ENCODE measurements at regions not wholly inside any gene's neighbourhood (a gene's known extent, or its start where the extent isn't known, plus 50 kb on each side); places are given as distances from the start of the nearest gene placed in this dataset.

DNA sequence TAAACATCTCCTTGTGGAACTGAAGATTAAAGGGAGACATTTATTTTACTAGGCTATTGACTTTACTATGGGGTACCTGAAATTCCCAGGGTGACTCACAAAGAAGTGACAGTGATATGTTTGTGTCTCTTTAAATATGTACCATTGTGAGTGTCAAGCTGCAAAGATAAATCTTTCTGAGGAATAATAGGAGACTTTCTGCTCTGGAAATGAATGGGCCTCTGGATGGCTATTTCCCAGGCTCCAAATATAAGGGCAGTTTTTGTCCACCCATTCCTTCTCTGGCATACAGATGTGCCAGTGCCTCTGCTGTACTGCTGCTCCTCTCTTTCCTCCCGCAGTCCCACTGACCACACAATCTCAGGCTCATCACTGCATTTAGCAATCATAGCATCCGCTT, 586.4 kb upstream of the CNTNAP5 start:
- peak; percentile 2 for DNase-seq
- Histone ChIP-seq H3K4me3 (ENCODE audit: low read depth in 2 of 2, low read length in 1 of 2) (no peak overlapping the region), H2AFZ (ENCODE audit: low read depth) (no peak overlapping the region), H3K9me3 (no peaks in the 10 kb centered on the region), H3K4me2 (no peak overlapping the region), H4K20me1 (ENCODE audit: insufficient read depth) (no peaks in the 10 kb centered on the region), H3K27me3 (ENCODE audit: insufficient read depth) (no peaks in the 10 kb centered on the region), H3K9ac (no peak overlapping the region), H3K27ac (ENCODE audit: low read depth in 2 of 2, low read length in 1 of 2) (peak overlapping the region in 1 of 2 experiments; percentile 36; a peak in 1 of 4 replicates), H3F3A (replicated peaks; ENCODE audit: insufficient read depth) (no peaks in the 10 kb centered on the region), H3K36me3 (replicated peaks in 1 of 2; ENCODE audit: control insufficient read depth in 1 of 2, insufficient read depth in 2 of 2, low read length in 1 of 2) (no peaks in the 10 kb centered on the region), H3K79me2 (ENCODE audit: insufficient read depth) (no peaks in the 10 kb centered on the region), H3K9me2 (no peaks in the 10 kb centered on the region), H3K4me1 (ENCODE audit: control insufficient read depth in 1 of 2, insufficient read depth in 2 of 2, low read depth in 1 of 2, low read length in 1 of 2) (peaks cover 0 to 7% of the 10 kb centered on the region in 2 experiments; a peak in 2 of 4 replicates)
- TF ChIP-seq, protein P1, sequence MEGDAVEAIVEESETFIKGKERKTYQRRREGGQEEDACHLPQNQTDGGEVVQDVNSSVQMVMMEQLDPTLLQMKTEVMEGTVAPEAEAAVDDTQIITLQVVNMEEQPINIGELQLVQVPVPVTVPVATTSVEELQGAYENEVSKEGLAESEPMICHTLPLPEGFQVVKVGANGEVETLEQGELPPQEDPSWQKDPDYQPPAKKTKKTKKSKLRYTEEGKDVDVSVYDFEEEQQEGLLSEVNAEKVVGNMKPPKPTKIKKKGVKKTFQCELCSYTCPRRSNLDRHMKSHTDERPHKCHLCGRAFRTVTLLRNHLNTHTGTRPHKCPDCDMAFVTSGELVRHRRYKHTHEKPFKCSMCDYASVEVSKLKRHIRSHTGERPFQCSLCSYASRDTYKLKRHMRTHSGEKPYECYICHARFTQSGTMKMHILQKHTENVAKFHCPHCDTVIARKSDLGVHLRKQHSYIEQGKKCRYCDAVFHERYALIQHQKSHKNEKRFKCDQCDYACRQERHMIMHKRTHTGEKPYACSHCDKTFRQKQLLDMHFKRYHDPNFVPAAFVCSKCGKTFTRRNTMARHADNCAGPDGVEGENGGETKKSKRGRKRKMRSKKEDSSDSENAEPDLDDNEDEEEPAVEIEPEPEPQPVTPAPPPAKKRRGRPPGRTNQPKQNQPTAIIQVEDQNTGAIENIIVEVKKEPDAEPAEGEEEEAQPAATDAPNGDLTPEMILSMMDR (IDR thresholded peaks at IDR 0.05), result no peak
- TF ChIP-seq EZH2phosphoT487 (IDR thresholded peaks at IDR 0.05; ENCODE audit: borderline replicate concordance, low read depth) (no peak), RCOR1 (IDR thresholded peaks at IDR 0.05; ENCODE audit: low read length) (no peak), TCF12 (IDR thresholded peaks at IDR 0.05) (no peak), GABPA (IDR thresholded peaks at IDR 0.05; ENCODE audit: low read depth) (no peak), CHD2 (IDR thresholded peaks at IDR 0.05; ENCODE audit: low read length, partially characterized antibody) (no peak)
- POLR2A ChIA-PET, result no interaction called here
- CTCF ChIA-PET, result no interaction called here
- WGBS (ENCODE audit: low lambda C conversion rate), result 18% methylated on average over 2 of the region's 2 CpGs

DNA sequence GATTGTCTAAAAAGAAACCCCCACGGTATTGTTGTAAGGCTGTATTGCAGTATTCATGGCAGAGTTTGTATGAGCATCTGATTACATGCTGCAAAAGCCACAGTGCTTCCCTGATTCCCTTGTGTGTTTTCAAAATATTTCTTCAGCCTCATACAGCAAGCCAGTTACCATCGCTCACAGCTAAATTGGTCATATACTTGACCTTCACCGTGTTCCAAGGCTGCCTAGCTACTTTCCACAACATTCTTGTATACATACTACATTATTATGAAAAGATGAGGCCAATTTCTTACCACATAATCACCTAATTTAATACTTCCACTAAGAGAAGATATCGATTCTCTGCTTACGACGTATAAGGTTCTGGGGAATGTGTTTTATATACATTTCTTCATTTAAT, 576.3 kb upstream of the CNTNAP5 start:
- no peaks in the 10 kb centered on the region for H3F3A ChIP-seq (replicated peaks; ENCODE audit: insufficient read depth)
- WGBS (ENCODE audit: low lambda C conversion rate), result 28% methylated on average over 6 of the region's 6 CpGs
- no peak overlapping the region for H3K4me3 ChIP-seq (ENCODE audit: low read depth in 2 of 2, low read length in 1 of 2)
- no peaks in the 10 kb centered on the region for H3K9me2 ChIP-seq
- no peak overlapping the region for H3K27ac ChIP-seq (ENCODE audit: low read depth in 2 of 2, low read length in 1 of 2)
- TF ChIP-seq EP300 (IDR thresholded peaks at IDR 0.05; ENCODE audit: borderline replicate concordance in 1 of 2, low read depth in 1 of 2, low read length in 1 of 2) (no peak), GABPA (IDR thresholded peaks at IDR 0.05; ENCODE audit: low read depth) (no peak)
- no peaks in the 10 kb centered on the region for H3K79me2 ChIP-seq (ENCODE audit: insufficient read depth)
- DNase-seq, result no peak
- H3K9ac ChIP-seq, result no peak overlapping the region
- no peaks in the 10 kb centered on the region for H3K27me3 ChIP-seq (ENCODE audit: insufficient read depth)
- no peak overlapping the region for H3K4me2 ChIP-seq
- no peaks in the 10 kb centered on the region for H3K36me3 ChIP-seq (replicated peaks in 1 of 2; ENCODE audit: control insufficient read depth in 1 of 2, insufficient read depth in 2 of 2, low read length in 1 of 2)
- no peaks in the 10 kb centered on the region; the same call in 1 of the 2 replicates for H3K9me3 ChIP-seq
- H4K20me1 ChIP-seq (ENCODE audit: insufficient read depth), result no peaks in the 10 kb centered on the region
- no peaks in the 10 kb centered on the region for H3K4me1 ChIP-seq (ENCODE audit: control insufficient read depth in 1 of 2, insufficient read depth in 2 of 2, low read depth in 1 of 2, low read length in 1 of 2)
- no peak overlapping the region for H2AFZ ChIP-seq (ENCODE audit: low read depth)
- CTCF ChIA-PET, result no interaction called here
- POLR2A ChIA-PET, result no interaction called here

DNA sequence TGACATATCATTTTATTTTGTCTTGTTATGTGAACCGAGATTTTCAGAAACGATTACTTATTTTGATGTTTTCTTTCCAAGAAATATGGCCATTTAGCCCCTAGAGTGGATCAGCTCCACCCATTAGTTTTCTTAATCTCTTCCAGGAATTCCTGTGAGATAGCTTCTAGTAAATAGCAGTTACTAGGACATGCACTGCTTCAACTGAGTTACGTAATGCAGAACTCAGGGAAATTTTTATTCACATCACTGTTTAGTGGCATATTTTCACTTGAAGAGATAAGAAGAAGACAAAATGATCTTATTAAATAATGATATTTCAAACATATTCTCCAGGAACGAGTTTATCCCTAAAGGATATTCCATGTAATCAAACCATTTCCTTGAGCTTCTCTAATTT, 573.5 kb upstream of the CNTNAP5 start:
- H4K20me1 ChIP-seq (ENCODE audit: insufficient read depth), result no peaks in the 10 kb centered on the region
- H3K4me1 ChIP-seq (ENCODE audit: control insufficient read depth in 1 of 2, insufficient read depth in 2 of 2, low read depth in 1 of 2, low read length in 1 of 2), result no peaks in the 10 kb centered on the region
- no peak overlapping the region for H2AFZ ChIP-seq (ENCODE audit: low read depth)
- H3F3A ChIP-seq (replicated peaks; ENCODE audit: insufficient read depth), result no peaks in the 10 kb centered on the region
- H3K9me3 ChIP-seq, result no peaks in the 10 kb centered on the region; the same call in 1 of the 2 replicates
- no peak for DNase-seq
- WGBS (ENCODE audit: low lambda C conversion rate), result 18% methylated on average over 4 of the region's 4 CpGs
- H3K9ac ChIP-seq, result no peak overlapping the region
- H3K27me3 ChIP-seq (ENCODE audit: insufficient read depth), result no peaks in the 10 kb centered on the region
- no peak overlapping the region for H3K27ac ChIP-seq (ENCODE audit: low read depth in 2 of 2, low read length in 1 of 2)
- ChIA-PET CTCF (interaction anchor here (1.0 kb wide), 1 partner anchor 9 kb away, joined by 3 read pairs; no protein-coding TSS in a partner anchor), POLR2A (no interaction called here)
- H3K36me3 ChIP-seq (replicated peaks in 1 of 2; ENCODE audit: control insufficient read depth in 1 of 2, insufficient read depth in 2 of 2, low read length in 1 of 2), result no peaks in the 10 kb centered on the region
- H3K4me3 ChIP-seq (ENCODE audit: low read depth in 2 of 2, low read length in 1 of 2), result no peak overlapping the region
- no peaks in the 10 kb centered on the region for H3K79me2 ChIP-seq (ENCODE audit: insufficient read depth)
- no peaks in the 10 kb centered on the region for H3K9me2 ChIP-seq
- TF ChIP-seq, protein P2, sequence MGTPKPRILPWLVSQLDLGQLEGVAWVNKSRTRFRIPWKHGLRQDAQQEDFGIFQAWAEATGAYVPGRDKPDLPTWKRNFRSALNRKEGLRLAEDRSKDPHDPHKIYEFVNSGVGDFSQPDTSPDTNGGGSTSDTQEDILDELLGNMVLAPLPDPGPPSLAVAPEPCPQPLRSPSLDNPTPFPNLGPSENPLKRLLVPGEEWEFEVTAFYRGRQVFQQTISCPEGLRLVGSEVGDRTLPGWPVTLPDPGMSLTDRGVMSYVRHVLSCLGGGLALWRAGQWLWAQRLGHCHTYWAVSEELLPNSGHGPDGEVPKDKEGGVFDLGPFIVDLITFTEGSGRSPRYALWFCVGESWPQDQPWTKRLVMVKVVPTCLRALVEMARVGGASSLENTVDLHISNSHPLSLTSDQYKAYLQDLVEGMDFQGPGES (IDR thresholded peaks at IDR 0.05; ENCODE audit: low read depth, low read length), result no peak
- no peak for TF ChIP-seq CHD2 (IDR thresholded peaks at IDR 0.05; ENCODE audit: low read length, partially characterized antibody)
- TF ChIP-seq MEF2A (IDR thresholded peaks at IDR 0.05; ENCODE audit: borderline replicate concordance, low read depth), result no peak
- TF ChIP-seq JUND (IDR thresholded peaks at IDR 0.05), result no peak
- TF ChIP-seq, protein P3, sequence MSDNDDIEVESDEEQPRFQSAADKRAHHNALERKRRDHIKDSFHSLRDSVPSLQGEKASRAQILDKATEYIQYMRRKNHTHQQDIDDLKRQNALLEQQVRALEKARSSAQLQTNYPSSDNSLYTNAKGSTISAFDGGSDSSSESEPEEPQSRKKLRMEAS (IDR thresholded peaks at IDR 0.05; ENCODE audit: low read depth), result no peak
- TF ChIP-seq, protein P4, sequence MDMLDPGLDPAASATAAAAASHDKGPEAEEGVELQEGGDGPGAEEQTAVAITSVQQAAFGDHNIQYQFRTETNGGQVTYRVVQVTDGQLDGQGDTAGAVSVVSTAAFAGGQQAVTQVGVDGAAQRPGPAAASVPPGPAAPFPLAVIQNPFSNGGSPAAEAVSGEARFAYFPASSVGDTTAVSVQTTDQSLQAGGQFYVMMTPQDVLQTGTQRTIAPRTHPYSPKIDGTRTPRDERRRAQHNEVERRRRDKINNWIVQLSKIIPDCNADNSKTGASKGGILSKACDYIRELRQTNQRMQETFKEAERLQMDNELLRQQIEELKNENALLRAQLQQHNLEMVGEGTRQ (IDR thresholded peaks at IDR 0.05; ENCODE audit: borderline replicate concordance, low read depth, low read length), result no peak
- no peak for TF ChIP-seq EZH2phosphoT487 (IDR thresholded peaks at IDR 0.05; ENCODE audit: borderline replicate concordance, low read depth)
- no peak for TF ChIP-seq FOSL2 (IDR thresholded peaks at IDR 0.05; ENCODE audit: borderline replicate concordance, low read depth)
- no peak overlapping the region for H3K4me2 ChIP-seq

Measured in SK-N-SH (cell line).